H1 (cell line): ENCODE measurements at regions not wholly inside any gene's neighbourhood (a gene's known extent, or its start where the extent isn't known, plus 50 kb on each side); places are given as distances from the start of the nearest gene placed in this dataset.

ENCODE experiments used
- CTCF ChIA-PET: fragments of 300-600 bp; sonication (Branson Sonifier 250); formaldehyde crosslinking; loops from one replicate; lab custom pipeline; 2021; ENCODE audit not compliant: partially characterized antibody; lab: Charles Lee
- POLR2A ChIA-PET: fragments of 300-600 bp; sonication (Branson Sonifier 250); formaldehyde crosslinking; loops from one replicate; lab custom pipeline; 2021; ENCODE audit warnings: inconsistent platforms; ENCODE audit not compliant: partially characterized antibody; lab: Charles Lee
- DNase-seq, 2 experiments: peaks; one replicate each; pipeline versions ENCODE4 v3.0.0 to v3.0.0-alpha.2; 2010 to 2022; ENCODE audit warnings: low spot score in 2 of 2, low read depth in 1 of 2, mixed read lengths in 1 of 2
- FAIRE-seq: peaks from 2 replicates; lab custom pipeline; 2011; peaks lifted over from hg19 to GRCh38; lab: Jason Lieb, UNC
- H2AFZ ChIP-seq: 2 replicates; pipeline ENCODE4 v1.8.1; 2012; ENCODE audit warnings: low read length, inconsistent platforms
- H2AK5ac ChIP-seq: 2 replicates; pipeline ENCODE4 v1.6.1; 2013; ENCODE audit warnings: low read depth, low read length
- H2BK120ac ChIP-seq: replicated peaks from 2 replicates; pipeline ENCODE3; 2013; ENCODE audit warnings: low read depth, low read length, inconsistent platforms
- H2BK12ac ChIP-seq: 2 replicates; pipeline ENCODE4 v1.6.1; 2013; ENCODE audit warnings: low read depth, low read length
- H2BK15ac ChIP-seq: 2 replicates; pipeline ENCODE4 v1.6.1; 2013; ENCODE audit warnings: low read length
- H2BK20ac ChIP-seq: 2 replicates; pipeline ENCODE4 v1.6.1; 2013; ENCODE audit warnings: low read length
- H2BK5ac ChIP-seq: 2 replicates; pipeline ENCODE4 v1.6.1; 2013; ENCODE audit warnings: low read depth, low read length
- H3K14ac ChIP-seq: 2 replicates; pipeline ENCODE4 v1.6.1; 2013; ENCODE audit warnings: inconsistent platforms; ENCODE audit not compliant: insufficient read length
- H3K18ac ChIP-seq: 2 replicates; pipeline ENCODE4 v1.6.1; 2013; ENCODE audit warnings: low read length; ENCODE audit errors: extremely low read depth
- H3K23ac ChIP-seq: 2 replicates; pipeline ENCODE4 v1.6.1; 2013; ENCODE audit warnings: inconsistent platforms; ENCODE audit not compliant: insufficient read length
- H3K23me2 ChIP-seq: 2 replicates; pipeline ENCODE4 v1.6.1; 2013; ENCODE audit warnings: low read depth, low read length
- H3K27ac ChIP-seq: 2 replicates; pipeline ENCODE4 v1.6.1; 2011; ENCODE audit warnings: low read depth, low read length, inconsistent platforms
- H3K27me3 ChIP-seq, 4 experiments: replicated peaks in 1 of 4; 1 replicate in 1 of 4; 2 replicates in 3 of 4; pipeline versions ENCODE4 v1.6.1 to v1.8.1; 2011 to 2013; ENCODE audit warnings: low read length in 3 of 4, mild to moderate bottlenecking in 3 of 4, inconsistent platforms in 2 of 4, mixed read lengths in 2 of 4, moderate library complexity in 1 of 4; ENCODE audit not compliant: control insufficient read depth in 3 of 4, insufficient read depth in 3 of 4; ENCODE audit errors: extremely low read depth in 1 of 4
- H3K36me3 ChIP-seq, 4 experiments: 2 replicates each; pipeline versions ENCODE4 v1.6.1 to v1.8.1; 2011 to 2013; ENCODE audit warnings: mild to moderate bottlenecking in 4 of 4, low read length in 3 of 4, moderate library complexity in 2 of 4, control low read depth in 1 of 4, inconsistent platforms in 1 of 4; ENCODE audit not compliant: insufficient read depth in 4 of 4, control insufficient read depth in 2 of 4
- H3K4ac ChIP-seq: replicated peaks from 2 replicates; pipeline ENCODE3; 2013; ENCODE audit warnings: low read length, low read depth, mixed read lengths, inconsistent platforms; ENCODE audit not compliant: insufficient read length
- H3K4me1 ChIP-seq, 4 experiments: replicated peaks in 1 of 4; 1 replicate in 1 of 4; 2 replicates in 3 of 4; pipeline versions ENCODE4 v1.6.1 to v1.8.1; 2011 to 2013; ENCODE audit warnings: low read length in 3 of 4, inconsistent platforms in 2 of 4, mixed read lengths in 1 of 4; ENCODE audit not compliant: insufficient read depth in 4 of 4, control insufficient read depth in 3 of 4
- H3K4me2 ChIP-seq, 2 experiments: 2 replicates each; pipeline versions ENCODE4 v1.6.1 to v1.8.1; 2011 to 2013; ENCODE audit warnings: low read depth in 2 of 2, low read length in 2 of 2, control low read depth in 1 of 2, inconsistent platforms in 1 of 2, mild to moderate bottlenecking in 1 of 2; ENCODE audit not compliant: insufficient read depth in 1 of 2
- H3K4me3 ChIP-seq, 4 experiments: fragments of 200-600, 300-600 bp in 1 of 4; sonication (generic), shearing (Covaris generic), sonication (Bioruptor Twin) in 1 of 4; 2 replicates each; pipeline versions ENCODE4 v1.5.1 to v1.8.1; 2011 to 2016; ENCODE audit warnings: low read length in 4 of 4, low read depth in 3 of 4, control low read depth in 2 of 4, inconsistent platforms in 2 of 4, mild to moderate bottlenecking in 2 of 4, mixed read lengths in 1 of 4, moderate library complexity in 1 of 4; ENCODE audit not compliant: insufficient read depth in 2 of 4; ENCODE audit errors: extremely low read depth in 1 of 4
- H3K56ac ChIP-seq: replicated peaks from 2 replicates; pipeline ENCODE3; 2013; ENCODE audit warnings: low read depth, mild to moderate bottlenecking, mixed read lengths, low read length, inconsistent platforms; ENCODE audit not compliant: insufficient read length
- H3K79me1 ChIP-seq: 2 replicates; pipeline ENCODE4 v1.6.1; 2013; ENCODE audit warnings: low read depth, low read length, control low read depth
- H3K79me2 ChIP-seq, 2 experiments: 2 replicates each; pipeline versions ENCODE4 v1.6.1 to v1.8.1; 2012 to 2013; ENCODE audit warnings: low read length in 2 of 2, mild to moderate bottlenecking in 2 of 2, inconsistent platforms in 1 of 2; ENCODE audit not compliant: insufficient read depth in 2 of 2, control insufficient read depth in 1 of 2
- H3K9ac ChIP-seq, 4 experiments: replicated peaks in 1 of 4; 1 replicate in 1 of 4; 2 replicates in 3 of 4; pipeline versions ENCODE4 v1.6.1 to v1.8.1; 2011 to 2013; ENCODE audit warnings: low read depth in 3 of 4, low read length in 3 of 4, control low read depth in 2 of 4, mild to moderate bottlenecking in 2 of 4, moderate library complexity in 2 of 4, inconsistent platforms in 1 of 4; ENCODE audit errors: extremely low read depth in 1 of 4
- H3K9me3 ChIP-seq, 2 experiments: 2 replicates each; pipeline versions ENCODE4 v1.6.1 to v1.8.1; 2012 to 2013; ENCODE audit warnings: mild to moderate bottlenecking in 2 of 2, moderate library complexity in 2 of 2, control low read depth in 1 of 2, inconsistent platforms in 1 of 2, low read depth in 1 of 2, low read length in 1 of 2, mixed read lengths in 1 of 2; ENCODE audit not compliant: insufficient read depth in 2 of 2
- H4K20me1 ChIP-seq, 2 experiments: replicated peaks in 1 of 2; 2 replicates each; pipeline versions ENCODE3 to v1.8.1; 2011 to 2013; ENCODE audit warnings: inconsistent platforms in 2 of 2, low read length in 2 of 2, mild to moderate bottlenecking in 1 of 2; ENCODE audit not compliant: insufficient read depth in 2 of 2, control insufficient read depth in 1 of 2
- H4K5ac ChIP-seq: 2 replicates; pipeline ENCODE4 v1.6.1; 2013; ENCODE audit warnings: low read length, low read depth, mixed read lengths, inconsistent platforms; ENCODE audit not compliant: insufficient read length
- H4K8ac ChIP-seq: 2 replicates; pipeline ENCODE4 v1.8.0; 2013; ENCODE audit warnings: mild to moderate bottlenecking, moderate library complexity, low read length, inconsistent platforms; ENCODE audit not compliant: insufficient read depth; ENCODE audit errors: extremely low read depth
- H4K91ac ChIP-seq: replicated peaks from 2 replicates; pipeline ENCODE3; 2013; ENCODE audit warnings: low read length, mixed read lengths, inconsistent platforms; ENCODE audit not compliant: insufficient read length
- ATF2 ChIP-seq: IDR thresholded peaks from 2 replicates; pipeline ENCODE4 v1.6.1; 2012; ENCODE audit warnings: low read length, inconsistent platforms
- GABPA ChIP-seq: IDR thresholded peaks from 2 replicates; pipeline ENCODE4 v1.6.1; 2011; ENCODE audit warnings: mild to moderate bottlenecking, low read length, moderate library complexity, borderline replicate concordance; ENCODE audit not compliant: insufficient read depth
- HDAC2 ChIP-seq, 2 experiments: fragments of 300-600 bp in 1 of 2; sonication (generic) in 1 of 2; IDR thresholded peaks; 2 replicates each; pipeline ENCODE4 v1.6.1; 2011 to 2012; ENCODE audit warnings: low read depth in 2 of 2, low read length in 2 of 2, mild to moderate bottlenecking in 2 of 2, moderate library complexity in 2 of 2, borderline replicate concordance in 1 of 2, inconsistent platforms in 1 of 2
- SP1 ChIP-seq: IDR thresholded peaks from 2 replicates; pipeline ENCODE4 v1.6.1; 2011; ENCODE audit warnings: low read depth, low read length
- SP2 ChIP-seq: IDR thresholded peaks from 2 replicates; pipeline ENCODE4 v1.6.1; 2012; ENCODE audit warnings: mild to moderate bottlenecking, low read length, inconsistent platforms
- TBP ChIP-seq: IDR thresholded peaks from 2 replicates; pipeline ENCODE4 v1.6.1; 2011; ENCODE audit warnings: low read depth, low read length, improper control_type of control experiment
- TCF12 ChIP-seq: IDR thresholded peaks from 2 replicates; pipeline ENCODE4 v1.6.1; 2011; ENCODE audit warnings: low read depth, mild to moderate bottlenecking, low read length
- ZNF274 ChIP-seq: IDR thresholded peaks from 2 replicates; pipeline ENCODE4 v1.7.0; 2012; ENCODE audit warnings: low read length, borderline replicate concordance; ENCODE audit errors: extremely low read depth
- WGBS, 2 experiments: shearing (Covaris generic) in 1 of 2; methylation state at CpG; one replicate each; pipeline versions ENCODE4 v1.1.6 to v1.1.7; 2013 to 2015; ENCODE audit warnings: low lambda C conversion rate in 2 of 2, mixed read lengths in 2 of 2, inconsistent platforms in 1 of 2, low coverage in 1 of 2, missing lambda C conversion rate in 1 of 2; ENCODE audit not compliant: insufficient replicate concordance in 2 of 2, insufficient coverage in 1 of 2, insufficient read length in 1 of 2; ENCODE audit errors: extremely low coverage in 1 of 2, missing lambda C conversion rate in 1 of 2; 5-methylcytosine and 5-hydroxymethylcytosine counted together

- Histone ChIP-seq H3K14ac (no peak overlapping the region), H3K4ac (no peak overlapping the region), H3K23ac (no peak overlapping the region), H2BK5ac (no peak overlapping the region), H3K79me2 (no peaks in the 10 kb centered on the region), H4K91ac (no peak overlapping the region), H3K27ac (no peak overlapping the region), H3K23me2 (no peaks in the 10 kb centered on the region), H2AK5ac (no peak overlapping the region), H3K4me2 (no peak overlapping the region), H2BK12ac (no peak overlapping the region), H2BK120ac (no peak overlapping the region), H4K5ac (no peak overlapping the region), H3K36me3 (no peaks in the 10 kb centered on the region), H3K18ac (no peak overlapping the region), H3K9me3 (no peaks in the 10 kb centered on the region), H2BK15ac (no peak overlapping the region), H3K9ac (no peak overlapping the region), H3K4me1 (peaks cover 0 to 1% (median 0%) of the 10 kb centered on the region in 4 experiments; a peak in 1 of 7 replicates), H3K27me3 (no peaks in the 10 kb centered on the region), H3K4me3 (no peak overlapping the region), H2BK20ac (no peak overlapping the region), H3K79me1 (no peaks in the 10 kb centered on the region), H3K56ac (no peak overlapping the region), H2AFZ (no peak overlapping the region), H4K8ac (no peak overlapping the region), H4K20me1 (no peaks in the 10 kb centered on the region)
- CTCF ChIA-PET: interaction anchor here (0.8 to 1.0 kb wide), 2 partner anchors 39 to 40 kb away, joined by 4 to 7 read pairs; no protein-coding TSS in a partner anchor
- WGBS, 2 experiments: 80% methylated on average over 1 of the region's 1 CpG; no CpG with 5 or more reads in 1 of the 2 experiments
- FAIRE-seq (no peak), DNase-seq (no peak)
- TF ChIP-seq SP2 (no peak), TBP (no peak), GABPA (no peak), HDAC2 (IDR thresholded peaks at IDR 0.05; ENCODE audit: borderline replicate concordance in 1 of 2, low read depth in 2 of 2, low read length in 2 of 2) (no peak), SP1 (no peak), ZNF274 (no peak), TCF12 (no peak), ATF2 (no peak)
- POLR2A ChIA-PET: no interaction called here
These were observed 135.0 kb downstream of the MBL2 start for GRCh38 chr10:52637592-52637991.
